ENCODE measurements at regions not wholly inside any gene's neighbourhood (a gene's known extent, or its start where the extent isn't known, plus 50 kb on each side); places are given as distances from the start of the nearest gene placed in this dataset.
"Not testable (repeated sequence)": the region's sequence is repeated elsewhere in the genome, so short reads cannot be mapped to it uniquely, and the experiment has no call there.

DNA sequence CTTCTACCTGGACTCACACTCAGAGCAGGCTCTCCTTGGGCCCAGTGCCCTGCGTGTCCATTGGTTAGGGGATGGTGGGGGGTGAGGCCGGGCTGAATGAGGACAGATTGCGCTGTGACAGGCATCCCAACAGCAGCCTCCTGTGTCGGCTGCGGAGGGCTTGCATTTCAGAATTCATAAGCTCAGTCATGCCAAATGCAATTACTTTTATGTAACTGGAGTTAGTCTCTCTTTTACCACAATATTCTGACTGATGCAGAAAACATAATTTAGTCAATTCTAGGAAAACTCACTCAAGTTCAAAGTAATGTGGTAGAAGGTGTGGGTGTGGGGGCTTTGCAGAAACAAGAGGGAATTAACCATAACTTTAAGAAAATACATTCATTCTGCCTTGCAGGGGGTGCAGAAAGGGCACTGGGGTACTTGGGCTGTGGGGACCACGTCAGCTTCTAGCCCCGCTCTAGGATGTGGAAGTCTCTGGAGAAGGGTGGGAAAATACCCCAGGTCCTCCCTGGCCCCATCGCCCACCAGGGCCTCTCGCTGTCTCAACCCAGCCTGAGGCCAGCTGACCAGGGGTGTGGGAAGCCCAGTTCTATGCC lies 257.7 kb downstream of the ADGRD1 start:
- no peaks in the 10 kb centered on the region for H4K20me1 ChIP-seq
- no peak overlapping the region for H3K9ac ChIP-seq
- no peaks in the 10 kb centered on the region for H3K36me3 ChIP-seq
- H3K27ac ChIP-seq = peak overlapping the region; percentile 41; the same call in 1 of the 2 replicates
- H3K4me3 ChIP-seq = no peak overlapping the region
- peak overlapping the region; percentile 55 for H3K4me2 ChIP-seq
- H3K4me1 ChIP-seq = peaks cover 42% of the 10 kb centered on the region
- TF ChIP-seq Cebpa-rat (IDR thresholded peaks at IDR 0.05) = no peak
- H3K27me3 ChIP-seq = no peaks in the 10 kb centered on the region
- peaks cover 14% of the 10 kb centered on the region for H3K9me3 ChIP-seq

DNA sequence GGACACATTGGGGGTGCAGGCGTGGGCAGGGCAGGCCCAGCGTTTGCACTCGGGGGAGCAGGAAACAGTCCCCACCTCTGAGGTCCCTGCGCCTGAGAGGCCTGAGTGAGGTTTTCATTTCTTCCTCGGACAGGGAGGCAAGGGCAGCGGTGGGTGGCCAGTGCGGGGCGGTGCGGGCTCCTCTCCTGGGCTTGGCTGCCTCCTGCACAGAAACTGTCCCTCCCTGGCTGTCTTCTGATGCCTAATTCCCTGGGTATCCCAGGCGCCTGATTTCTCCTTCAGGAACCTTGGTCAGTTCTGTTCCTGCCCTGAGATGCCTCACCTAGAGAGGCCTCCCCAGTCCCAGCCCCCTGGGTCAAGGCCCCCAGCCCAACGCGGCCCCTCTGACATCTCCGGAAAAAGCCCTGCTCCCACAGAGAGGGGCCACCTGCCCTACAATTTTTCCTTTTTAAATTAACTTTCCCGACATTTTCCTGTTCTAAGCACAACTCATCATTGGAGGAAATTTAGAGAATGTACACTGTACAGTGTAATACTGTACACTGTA lies 260.3 kb downstream of the ADGRD1 start:
- TF ChIP-seq Cebpa-rat (IDR thresholded peaks at IDR 0.05) = no peak
- Histone ChIP-seq H3K27me3 (no peaks in the 10 kb centered on the region), H3K36me3 (no peaks in the 10 kb centered on the region), H4K20me1 (no peaks in the 10 kb centered on the region), H3K9ac (no peak overlapping the region), H3K4me3 (no peak overlapping the region), H3K4me2 (no peak overlapping the region), H3K27ac (no peak overlapping the region), H3K4me1 (peaks cover 67% of the 10 kb centered on the region), H3K9me3 (peaks cover 14% of the 10 kb centered on the region)

DNA sequence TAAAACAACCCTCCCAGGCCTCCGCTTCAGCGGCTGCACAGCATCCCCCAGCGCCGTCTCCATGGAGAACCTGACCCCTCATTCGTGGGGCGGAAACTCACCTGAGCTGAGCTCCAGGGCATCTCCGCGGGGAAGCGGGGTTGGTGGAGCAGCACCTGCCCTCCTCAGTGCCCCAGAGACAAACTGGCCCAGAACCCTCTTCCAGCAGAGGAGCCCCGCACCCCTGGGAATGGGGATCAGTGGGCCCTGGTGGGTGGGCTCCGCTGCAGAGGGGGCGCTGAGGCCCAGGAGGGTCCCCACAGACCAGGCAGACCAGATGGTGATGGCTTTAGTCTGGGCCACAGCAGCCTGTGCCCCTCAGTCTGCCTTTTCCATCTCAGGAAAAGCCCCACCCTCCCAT lies 261.2 kb downstream of the ADGRD1 start:
- Histone ChIP-seq H3K9me3 (peaks cover 14% of the 10 kb centered on the region), H3K4me1 (peaks cover 70% of the 10 kb centered on the region)
- H3K4me2 ChIP-seq, H3K36me3 ChIP-seq, H3K27me3 ChIP-seq, H3K4me3 ChIP-seq, H4K20me1 ChIP-seq, H3K9ac ChIP-seq, H3K27ac ChIP-seq: not testable (repeated sequence)

DNA sequence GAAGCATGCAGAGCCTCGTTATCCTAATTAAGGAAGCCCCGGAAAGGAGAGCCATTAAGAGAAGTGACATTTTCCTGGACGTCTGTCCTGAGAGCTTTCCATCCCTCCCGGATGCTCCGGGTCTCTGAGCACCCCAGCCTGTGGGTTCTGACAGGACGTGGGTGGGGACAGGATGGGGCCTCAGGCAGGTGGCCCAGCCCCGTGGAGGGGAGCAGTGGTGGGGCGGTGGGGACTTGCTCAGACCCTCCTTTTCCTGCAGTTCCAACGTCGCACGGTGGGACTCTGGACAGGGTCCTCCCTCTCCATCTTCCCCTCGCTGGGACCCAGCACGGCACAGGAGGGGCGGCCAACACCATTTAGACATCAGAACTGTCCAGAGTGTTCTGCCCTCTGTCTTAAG lies 262.9 kb downstream of the ADGRD1 start:
- not testable (repeated sequence) for H4K20me1 ChIP-seq, H3K36me3 ChIP-seq, H3K27me3 ChIP-seq
- Histone ChIP-seq H3K9me3 (peaks cover 14% of the 10 kb centered on the region), H3K4me3 (peak overlapping the region; percentile 35), H3K27ac (peak overlapping the region; percentile 98; the same call in 1 of the 2 replicates), H3K9ac (peak overlapping the region; percentile 60), H3K4me1 (peaks cover 70% of the 10 kb centered on the region), H3K4me2 (peak overlapping the region; percentile 99)

DNA sequence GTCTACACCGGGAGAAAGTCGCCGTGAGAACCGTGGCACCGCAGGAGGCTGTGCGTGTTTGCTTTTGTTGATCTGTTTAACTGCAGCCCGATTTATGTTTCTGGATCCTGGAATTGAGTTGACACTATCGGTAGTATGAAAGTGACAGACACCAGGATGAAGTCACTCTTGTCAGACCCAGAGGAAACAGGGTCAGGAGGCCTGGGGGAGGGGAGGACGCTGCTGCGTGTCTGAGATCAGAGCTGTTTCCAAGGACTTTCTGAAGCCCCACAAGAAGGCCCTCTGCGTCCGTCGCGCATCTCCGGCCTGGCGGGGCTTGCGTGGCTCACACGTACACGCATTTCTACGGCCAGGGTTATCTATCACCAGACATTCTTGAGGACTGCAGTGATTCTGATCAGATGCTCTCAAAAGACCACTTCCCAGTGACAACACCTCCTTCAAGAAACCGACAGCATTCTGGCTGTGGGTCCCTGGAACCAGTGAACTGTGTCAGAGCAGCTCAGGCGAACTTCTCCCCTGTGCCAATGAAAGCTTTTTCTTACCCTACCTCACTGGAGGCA lies 263.4 kb downstream of the ADGRD1 start:
- peak overlapping the region; percentile 60 for H3K9ac ChIP-seq
- H3K4me3 ChIP-seq = peak overlapping the region; percentile 35
- peaks cover 69% of the 10 kb centered on the region for H3K4me1 ChIP-seq
- peaks cover 14% of the 10 kb centered on the region for H3K9me3 ChIP-seq
- H4K20me1 ChIP-seq = no peaks in the 10 kb centered on the region
- H3K4me2 ChIP-seq = peak overlapping the region; percentile 99
- peak overlapping the region; percentile 98 for H3K27ac ChIP-seq
- no peak for TF ChIP-seq Cebpa-rat (IDR thresholded peaks at IDR 0.05)
- no peaks in the 10 kb centered on the region for H3K36me3 ChIP-seq
- no peaks in the 10 kb centered on the region for H3K27me3 ChIP-seq

DNA sequence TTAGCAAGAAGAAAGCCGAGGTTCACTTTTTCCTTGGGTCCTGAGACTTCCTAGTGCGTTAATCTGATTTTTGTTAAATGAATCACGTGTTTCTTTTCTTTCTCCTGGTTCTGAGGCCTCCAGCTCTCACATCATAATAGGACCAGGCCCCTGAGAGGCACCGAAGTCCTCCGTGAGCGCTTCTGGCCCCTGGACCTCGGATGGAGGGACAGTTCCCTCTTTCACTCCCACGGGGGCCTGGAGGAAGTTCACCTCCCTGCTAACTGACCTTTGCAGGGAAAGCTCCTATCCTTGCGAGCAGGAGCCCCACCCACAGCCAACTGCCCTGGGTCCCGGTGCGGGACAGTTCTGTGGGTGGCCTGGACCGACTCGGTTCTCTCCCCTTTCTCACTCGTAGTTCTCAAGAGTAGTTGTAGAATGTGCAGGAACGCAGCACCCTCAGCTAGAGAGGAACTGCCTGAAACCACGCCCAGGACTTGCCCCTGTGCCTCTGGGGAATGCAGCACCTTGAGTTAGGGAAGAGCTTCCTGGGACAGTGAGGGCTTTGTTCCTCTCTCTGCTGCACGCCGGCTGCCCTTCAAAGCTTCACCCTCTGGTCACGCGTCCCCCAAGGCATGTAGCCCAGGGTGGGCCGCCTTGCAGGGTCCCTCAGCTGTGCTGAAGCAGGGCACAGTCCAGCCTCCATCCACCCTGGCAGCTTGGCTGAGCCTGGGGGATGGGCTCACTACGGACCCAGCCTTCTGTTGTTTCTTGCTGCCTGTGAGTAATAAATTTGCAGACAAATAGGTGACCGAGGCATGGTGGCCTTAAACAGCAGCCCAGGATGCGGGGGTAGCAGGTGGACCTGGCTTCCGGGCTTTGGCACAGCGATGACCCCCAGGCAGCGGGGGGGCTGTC lies 264.6 kb downstream of the ADGRD1 start:
- peaks cover 71% of the 10 kb centered on the region for H3K4me1 ChIP-seq

DNA sequence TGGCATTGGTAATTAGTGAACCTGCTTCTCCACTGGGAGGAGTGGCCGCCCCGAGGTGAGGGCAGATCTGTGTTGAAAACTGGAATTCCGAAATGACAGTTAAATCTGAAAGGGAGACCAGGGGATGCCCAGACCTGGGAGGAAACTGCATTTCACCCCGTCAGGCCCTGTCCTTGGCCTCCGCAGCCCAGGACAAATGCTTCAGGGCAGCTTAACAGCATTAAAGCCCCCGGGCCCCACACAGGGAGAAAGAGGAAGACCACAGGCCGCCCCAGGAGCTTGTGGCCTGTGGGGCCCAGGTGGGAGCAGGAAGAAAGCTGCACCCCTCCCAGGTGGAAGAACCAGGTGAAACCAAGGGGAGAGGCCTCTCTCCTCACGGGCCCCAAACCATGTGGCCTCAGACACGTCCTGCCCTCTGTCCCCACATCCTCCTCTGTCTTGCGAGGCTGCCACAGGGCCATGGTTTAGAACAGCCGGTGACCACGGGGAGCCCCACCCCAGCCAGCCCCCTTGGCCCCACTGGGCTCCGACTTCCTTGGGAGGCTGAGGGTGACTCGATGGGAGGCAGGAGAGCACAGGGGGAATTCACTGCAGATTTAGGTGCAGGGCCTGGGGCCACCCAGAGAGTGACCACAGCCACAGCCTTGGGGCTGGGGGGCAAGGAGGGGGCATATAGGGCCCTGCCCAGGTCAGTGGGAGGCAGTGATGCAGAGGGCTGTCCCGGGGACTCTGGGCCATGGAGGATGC lies 265.4 kb downstream of the ADGRD1 start:
- Histone ChIP-seq H3K9me3 (peaks cover under 1% of the 10 kb centered on the region; the same call in 1 of the 2 replicates), H3K4me1 (peaks cover 79% of the 10 kb centered on the region), H3K27me3 (no peaks in the 10 kb centered on the region), H3K9ac (peak overlapping the region; percentile 78), H3K36me3 (no peaks in the 10 kb centered on the region), H4K20me1 (no peaks in the 10 kb centered on the region), H3K27ac (peak overlapping the region; percentile 98), H3K4me2 (peak overlapping the region; percentile 99), H3K4me3 (peak overlapping the region; percentile 70)
- no peak for TF ChIP-seq Cebpa-rat (IDR thresholded peaks at IDR 0.05)

More for the DNA sequence above, 264.6 kb downstream of the ADGRD1 start:
- H3K36me3 ChIP-seq = no peaks in the 10 kb centered on the region
- no peaks in the 10 kb centered on the region for H3K27me3 ChIP-seq
- peak overlapping the region; percentile 78 for H3K9ac ChIP-seq
- H3K4me3 ChIP-seq = peak overlapping the region; percentile 70
- peak overlapping the region; percentile 99 for H3K4me2 ChIP-seq
- TF ChIP-seq Cebpa-rat (IDR thresholded peaks at IDR 0.05) = no peak
- H4K20me1 ChIP-seq = no peaks in the 10 kb centered on the region
- H3K9me3 ChIP-seq = peaks cover 8% of the 10 kb centered on the region
- peak overlapping the region; percentile 98 for H3K27ac ChIP-seq

DNA sequence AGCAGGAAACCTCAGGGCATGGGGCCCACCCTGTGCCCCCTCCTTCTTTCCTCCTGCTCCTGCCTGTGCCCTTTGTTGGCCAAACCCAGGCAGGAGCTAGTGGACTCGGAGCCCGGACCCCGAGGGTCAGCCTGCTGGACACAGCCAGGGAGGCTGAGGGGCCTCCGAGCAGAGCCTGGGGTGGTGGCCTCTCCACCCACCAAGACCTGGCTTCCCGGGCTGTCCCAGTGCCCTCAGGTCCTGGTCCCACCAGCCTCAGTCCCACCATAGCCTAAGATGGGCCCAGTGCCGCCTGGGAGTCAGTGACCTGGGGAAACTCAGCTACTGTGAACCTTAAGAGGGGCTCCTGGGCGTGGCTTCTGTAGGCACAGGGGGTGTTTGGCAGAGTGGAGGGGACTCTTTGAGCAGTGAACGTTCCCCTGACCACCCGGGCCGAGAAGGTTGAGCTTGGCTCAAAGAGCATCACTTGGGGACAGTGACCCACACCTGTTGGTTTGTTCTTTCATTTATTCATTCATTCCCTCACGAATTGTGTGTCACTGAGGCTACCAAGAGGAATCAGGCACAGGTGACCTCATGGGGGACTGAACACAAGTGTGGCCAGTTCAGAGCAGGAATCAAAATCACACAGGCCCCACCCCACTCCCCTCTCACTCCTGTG lies 266.1 kb downstream of the ADGRD1 start:
- peak overlapping the region; percentile 78 for H3K9ac ChIP-seq
- no peak for TF ChIP-seq Cebpa-rat (IDR thresholded peaks at IDR 0.05)
- H3K9me3 ChIP-seq = no peaks in the 10 kb centered on the region
- H3K4me3 ChIP-seq = peak overlapping the region; percentile 70
- H4K20me1 ChIP-seq = no peaks in the 10 kb centered on the region
- H3K36me3 ChIP-seq = no peaks in the 10 kb centered on the region
- no peaks in the 10 kb centered on the region for H3K27me3 ChIP-seq
- peaks cover 81% of the 10 kb centered on the region for H3K4me1 ChIP-seq
- peak overlapping the region; percentile 98 for H3K27ac ChIP-seq
- peak overlapping the region; percentile 99 for H3K4me2 ChIP-seq

DNA sequence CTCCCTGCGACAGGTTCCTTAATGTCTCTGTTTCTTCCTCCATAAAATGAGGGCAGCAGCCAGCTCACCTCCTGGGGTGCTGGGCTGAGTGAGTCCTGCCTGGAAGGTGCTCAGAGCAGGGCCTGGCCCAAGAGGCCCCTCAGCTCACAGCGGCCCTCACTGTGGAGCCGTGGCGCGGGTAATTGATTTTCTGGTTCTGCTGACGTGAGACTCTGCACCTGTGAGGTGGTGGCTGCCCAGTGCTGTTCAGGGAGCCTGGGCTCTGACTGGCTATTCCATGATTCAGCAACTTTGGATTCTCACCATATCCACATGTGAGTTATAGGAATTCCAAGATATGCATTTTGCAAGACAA lies 266.6 kb downstream of the ADGRD1 start:
- Histone ChIP-seq H3K27ac (peak overlapping the region; percentile 98), H3K4me3 (peak overlapping the region; percentile 70), H3K36me3 (no peaks in the 10 kb centered on the region), H3K4me1 (peaks cover 81% of the 10 kb centered on the region), H4K20me1 (no peaks in the 10 kb centered on the region), H3K4me2 (peak overlapping the region; percentile 99), H3K27me3 (no peaks in the 10 kb centered on the region), H3K9me3 (no peaks in the 10 kb centered on the region), H3K9ac (peak overlapping the region; percentile 78)
- no peak for TF ChIP-seq Cebpa-rat (IDR thresholded peaks at IDR 0.05)

Data from BLaER1 (cell line).